ENCODE measurements at regions not wholly inside any gene's neighbourhood (a gene's known extent, or its start where the extent isn't known, plus 50 kb on each side); places are given as distances from the start of the nearest gene placed in this dataset.

DNA sequence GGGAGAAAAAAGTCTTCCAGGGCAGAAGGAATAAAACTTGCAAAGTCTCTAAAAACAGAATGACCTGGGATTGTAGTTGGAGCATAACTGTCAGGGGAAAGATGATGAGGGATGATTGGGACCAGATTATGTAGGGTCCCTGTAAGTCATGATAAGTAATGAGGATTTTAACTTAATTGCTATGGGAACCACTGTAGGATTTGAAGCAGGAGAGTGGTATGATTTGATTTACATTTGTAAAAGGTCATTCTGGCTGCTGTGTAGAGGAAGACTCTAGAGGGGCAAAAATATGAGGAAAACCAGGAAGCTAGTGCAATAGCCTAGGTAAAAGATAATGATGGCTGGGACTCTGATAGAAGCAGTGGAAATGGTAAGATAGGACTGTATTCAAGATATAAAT is 900.2 kb downstream of the DIAPH3 start:
- Histone ChIP-seq H4K20me1 (ENCODE audit: control insufficient read depth, insufficient read depth, low read depth, low read length) (no peaks in the 10 kb centered on the region), H3K27me3 (ENCODE audit: control insufficient read depth, low read length) (no peaks in the 10 kb centered on the region), H3K36me3 (ENCODE audit: control insufficient read depth, low read length) (no peaks in the 10 kb centered on the region), H3K4me1 (ENCODE audit: control insufficient read depth, low read length) (no peaks in the 10 kb centered on the region), H3F3A (ENCODE audit: control insufficient read depth, insufficient read depth) (no peaks in the 10 kb centered on the region), H3K9me2 (replicated peaks; ENCODE audit: control insufficient read depth, low read length) (no peaks in the 10 kb centered on the region; the same call in 1 of the 2 replicates), H3K4me2 (ENCODE audit: low read length) (no peak overlapping the region), H3K4me3 (ENCODE audit: low read length) (no peak overlapping the region), H3K27ac (ENCODE audit: low read depth, low read length) (no peak overlapping the region), H3K9me3 (ENCODE audit: control insufficient read depth, insufficient read depth, low read length) (no peaks in the 10 kb centered on the region), H3K79me2 (ENCODE audit: control insufficient read depth, low read length) (no peaks in the 10 kb centered on the region)
- TF ChIP-seq EZH2phosphoT487 (IDR thresholded peaks at IDR 0.05; ENCODE audit: borderline replicate concordance, low read length) (no peak), CTCF (IDR thresholded peaks at IDR 0.05; ENCODE audit: low read depth, low read length, poor library complexity, severe bottlenecking) (no peak)

GRCh38 chr13:59266478-59267063 is 897.2 kb downstream of the DIAPH3 start:
- Histone ChIP-seq H3K79me2 (ENCODE audit: control insufficient read depth, low read length) (no peaks in the 10 kb centered on the region), H3K36me3 (ENCODE audit: control insufficient read depth, low read length) (no peaks in the 10 kb centered on the region), H3K27ac (ENCODE audit: low read depth, low read length) (no peak overlapping the region), H3K27me3 (ENCODE audit: control insufficient read depth, low read length) (no peaks in the 10 kb centered on the region), H3K4me3 (ENCODE audit: low read length) (no peak overlapping the region), H3F3A (ENCODE audit: control insufficient read depth, insufficient read depth) (no peaks in the 10 kb centered on the region), H3K4me1 (ENCODE audit: control insufficient read depth, low read length) (no peaks in the 10 kb centered on the region), H3K9me3 (ENCODE audit: control insufficient read depth, insufficient read depth, low read length) (no peaks in the 10 kb centered on the region), H3K9me2 (replicated peaks; ENCODE audit: control insufficient read depth, low read length) (no peaks in the 10 kb centered on the region; the same call in 1 of the 2 replicates), H4K20me1 (ENCODE audit: control insufficient read depth, insufficient read depth, low read depth, low read length) (no peaks in the 10 kb centered on the region), H3K4me2 (ENCODE audit: low read length) (no peak overlapping the region)
- TF ChIP-seq EZH2phosphoT487 (IDR thresholded peaks at IDR 0.05; ENCODE audit: borderline replicate concordance, low read length) (no peak), CTCF (IDR thresholded peaks at IDR 0.05; ENCODE audit: low read depth, low read length, poor library complexity, severe bottlenecking) (no peak)

GRCh38 chr13:59269476-59269875 is 894.3 kb downstream of the DIAPH3 start:
- Histone ChIP-seq H3K4me3 (ENCODE audit: low read length) (no peak overlapping the region), H3K27ac (ENCODE audit: low read depth, low read length) (no peak overlapping the region), H3K9me3 (ENCODE audit: control insufficient read depth, insufficient read depth, low read length) (no peaks in the 10 kb centered on the region), H3K79me2 (ENCODE audit: control insufficient read depth, low read length) (no peaks in the 10 kb centered on the region), H3K9me2 (replicated peaks; ENCODE audit: control insufficient read depth, low read length) (no peaks in the 10 kb centered on the region), H3F3A (ENCODE audit: control insufficient read depth, insufficient read depth) (no peaks in the 10 kb centered on the region), H3K4me1 (ENCODE audit: control insufficient read depth, low read length) (no peaks in the 10 kb centered on the region), H3K4me2 (ENCODE audit: low read length) (no peak overlapping the region), H4K20me1 (ENCODE audit: control insufficient read depth, insufficient read depth, low read depth, low read length) (no peaks in the 10 kb centered on the region), H3K36me3 (ENCODE audit: control insufficient read depth, low read length) (no peaks in the 10 kb centered on the region), H3K27me3 (ENCODE audit: control insufficient read depth, low read length) (no peaks in the 10 kb centered on the region)
- no peak for TF ChIP-seq EZH2phosphoT487 (IDR thresholded peaks at IDR 0.05; ENCODE audit: borderline replicate concordance, low read length)
- TF ChIP-seq CTCF (IDR thresholded peaks at IDR 0.05; ENCODE audit: low read depth, low read length, poor library complexity, severe bottlenecking): no peak

All from DOHH2 (cell line).